Trophoblast cell (in vitro differentiated cells and primary cell): ENCODE measurements at regions not wholly inside any gene's neighbourhood (a gene's known extent, or its start where the extent isn't known, plus 50 kb on each side); places are given as distances from the start of the nearest gene placed in this dataset.

Source experiments
- DNase-seq, 2 donors: peaks; one replicate each; pipeline ENCODE4 v3.0.0-alpha.2; 2016
- H2AFZ ChIP-seq: 2 replicates; pipeline ENCODE4 v1.6.1; 2013; ENCODE audit warnings: low read length, moderate library complexity, mild to moderate bottlenecking; ENCODE audit not compliant: insufficient read depth, poor library complexity
- H2AK5ac ChIP-seq: 2 replicates; pipeline ENCODE4 v1.6.1; 2013; ENCODE audit warnings: mild to moderate bottlenecking, low read length
- H2BK120ac ChIP-seq: 2 replicates; pipeline ENCODE4 v1.6.1; 2013; ENCODE audit warnings: low read length, mild to moderate bottlenecking, moderate library complexity; ENCODE audit not compliant: insufficient read depth, poor library complexity
- H2BK12ac ChIP-seq: 2 replicates; pipeline ENCODE4 v1.6.1; 2013; ENCODE audit warnings: mild to moderate bottlenecking, low read length, moderate library complexity
- H2BK5ac ChIP-seq: 2 replicates; pipeline ENCODE4 v1.6.1; 2013; ENCODE audit warnings: low read length, low read depth, moderate library complexity, mild to moderate bottlenecking; ENCODE audit not compliant: poor library complexity
- H3K14ac ChIP-seq: 2 replicates; pipeline ENCODE4 v1.6.1; 2013; ENCODE audit warnings: mild to moderate bottlenecking, low read length
- H3K18ac ChIP-seq: 2 replicates; pipeline ENCODE4 v1.6.1; 2013; ENCODE audit warnings: mild to moderate bottlenecking, low read length
- H3K23ac ChIP-seq: 2 replicates; pipeline ENCODE4 v1.6.1; 2013; ENCODE audit warnings: low read length
- H3K27ac ChIP-seq: 2 replicates; pipeline ENCODE4 v1.5.1; 2013; ENCODE audit warnings: low read depth, mild to moderate bottlenecking, inconsistent platforms, low read length, moderate library complexity
- H3K27me3 ChIP-seq: 2 replicates; pipeline ENCODE4 v1.6.1; 2013; ENCODE audit warnings: inconsistent platforms, mild to moderate bottlenecking, low read length, moderate library complexity; ENCODE audit not compliant: insufficient read depth
- H3K36me3 ChIP-seq, 2 experiments: 1 replicate in 1 of 2; 2 replicates in 1 of 2; pipeline ENCODE4 v1.6.1; 2013; ENCODE audit warnings: low read length in 2 of 2, mild to moderate bottlenecking in 2 of 2, moderate library complexity in 1 of 2; ENCODE audit not compliant: insufficient read depth in 2 of 2, control insufficient read depth in 1 of 2
- H3K4ac ChIP-seq: 2 replicates; pipeline ENCODE4 v1.6.1; 2013; ENCODE audit warnings: low read depth, mild to moderate bottlenecking, low read length, moderate library complexity
- H3K4me1 ChIP-seq, 2 experiments: 1 replicate in 1 of 2; 2 replicates in 1 of 2; pipeline ENCODE4 v1.6.1; 2013; ENCODE audit warnings: low read length in 2 of 2, mild to moderate bottlenecking in 2 of 2, moderate library complexity in 1 of 2; ENCODE audit not compliant: insufficient read depth in 2 of 2, control insufficient read depth in 1 of 2
- H3K4me2 ChIP-seq: 2 replicates; pipeline ENCODE4 v1.6.1; 2013; ENCODE audit warnings: inconsistent platforms, mild to moderate bottlenecking, low read length, moderate library complexity
- H3K4me3 ChIP-seq: 2 replicates; pipeline ENCODE4 v1.5.1; 2013; ENCODE audit warnings: mild to moderate bottlenecking, low read depth, low read length, inconsistent platforms
- H3K79me1 ChIP-seq: one replicate; pipeline ENCODE4 v1.6.1; 2013; ENCODE audit warnings: low read length
- H3K79me2 ChIP-seq: 2 replicates; pipeline ENCODE4 v1.6.1; 2013; ENCODE audit warnings: low read length, mild to moderate bottlenecking; ENCODE audit not compliant: control insufficient read depth, insufficient read depth, poor library complexity
- H3K9ac ChIP-seq: 2 replicates; pipeline ENCODE4 v1.6.1; 2013; ENCODE audit warnings: mild to moderate bottlenecking, low read length
- H3K9me3 ChIP-seq: 2 replicates; pipeline ENCODE4 v1.6.1; 2013; ENCODE audit warnings: low read depth, mild to moderate bottlenecking, control low read depth, inconsistent platforms, low read length; ENCODE audit not compliant: insufficient read depth
- H4K12ac ChIP-seq: 2 replicates; pipeline ENCODE4 v1.6.1; 2013; ENCODE audit warnings: low read depth, mild to moderate bottlenecking, low read length, moderate library complexity
- H4K8ac ChIP-seq: 2 replicates; pipeline ENCODE4 v1.6.1; 2013; ENCODE audit warnings: low read depth, mild to moderate bottlenecking, low read length, moderate library complexity
- H4K91ac ChIP-seq: one replicate; pipeline ENCODE4 v1.6.1; 2013; ENCODE audit warnings: low read depth, mild to moderate bottlenecking, low read length, moderate library complexity
- WGBS: extraction: QIAGEN DNeasy Blood & Tissue Kit; methylation state at CpG from one replicate; pipeline ENCODE4 v1.1.7; 2013; ENCODE audit warnings: missing lambda C conversion rate; ENCODE audit not compliant: insufficient read length, insufficient coverage; ENCODE audit errors: extremely low coverage; 5-methylcytosine and 5-hydroxymethylcytosine counted together

GRCh38 chr2:184312970-184313369 lies 285.4 kb upstream of the ZNF804A start:
- Histone ChIP-seq H3K36me3 (no peaks in the 10 kb centered on the region), H3K4ac (no peak overlapping the region), H3K79me1 (no peaks in the 10 kb centered on the region), H4K8ac (no peak overlapping the region), H3K4me1 (no peaks in the 10 kb centered on the region), H2BK12ac (no peak overlapping the region), H2AFZ (no peak overlapping the region), H3K18ac (no peak overlapping the region), H3K9ac (no peak overlapping the region), H4K91ac (no peak overlapping the region), H3K4me3 (no peak overlapping the region), H3K14ac (no peak overlapping the region), H3K79me2 (no peaks in the 10 kb centered on the region), H2AK5ac (no peak overlapping the region), H4K12ac (no peak overlapping the region), H3K27ac (no peak overlapping the region), H3K9me3 (no peaks in the 10 kb centered on the region), H2BK120ac (no peak overlapping the region), H3K23ac (no peak overlapping the region), H3K4me2 (no peak overlapping the region), H2BK5ac (no peak overlapping the region), H3K27me3 (no peaks in the 10 kb centered on the region)
- DNase-seq, result no peak
- no CpG with 5 or more reads among the region's 7 CpGs for WGBS

GRCh38 chr2:184314829-184315228 lies 283.5 kb upstream of the ZNF804A start:
- Histone ChIP-seq H2BK5ac (no peak overlapping the region), H3K4me1 (no peaks in the 10 kb centered on the region), H2BK12ac (no peak overlapping the region), H3K9me3 (no peaks in the 10 kb centered on the region), H3K4me3 (no peak overlapping the region), H3K4me2 (no peak overlapping the region), H3K9ac (no peak overlapping the region), H3K79me2 (no peaks in the 10 kb centered on the region), H3K27ac (no peak overlapping the region), H2BK120ac (no peak overlapping the region), H3K36me3 (no peaks in the 10 kb centered on the region), H3K27me3 (no peaks in the 10 kb centered on the region), H3K79me1 (no peaks in the 10 kb centered on the region), H4K12ac (no peak overlapping the region), H4K91ac (no peak overlapping the region), H3K23ac (no peak overlapping the region), H2AFZ (no peak overlapping the region), H3K14ac (no peak overlapping the region), H3K18ac (no peak overlapping the region), H2AK5ac (no peak overlapping the region), H4K8ac (no peak overlapping the region), H3K4ac (no peak overlapping the region)
- no CpG with 5 or more reads among the region's 2 CpGs for WGBS
- no peak for DNase-seq

GRCh38 chr2:184316921-184317320 lies 281.4 kb upstream of the ZNF804A start:
- Histone ChIP-seq H3K14ac (no peak overlapping the region), H2BK5ac (no peak overlapping the region), H4K91ac (no peak overlapping the region), H2BK120ac (no peak overlapping the region), H4K8ac (no peak overlapping the region), H3K9me3 (no peaks in the 10 kb centered on the region), H3K4me3 (no peak overlapping the region), H3K79me1 (no peaks in the 10 kb centered on the region), H3K4me1 (no peaks in the 10 kb centered on the region), H3K27ac (no peak overlapping the region), H3K27me3 (no peaks in the 10 kb centered on the region), H3K23ac (no peak overlapping the region), H3K79me2 (no peaks in the 10 kb centered on the region), H3K9ac (no peak overlapping the region), H4K12ac (no peak overlapping the region), H2AFZ (no peak overlapping the region), H2BK12ac (no peak overlapping the region), H3K4me2 (no peak overlapping the region), H3K4ac (no peak overlapping the region), H3K36me3 (no peaks in the 10 kb centered on the region), H2AK5ac (no peak overlapping the region), H3K18ac (no peak overlapping the region)
- no CpG with 5 or more reads among the region's 2 CpGs for WGBS
- DNase-seq, result no peak

- Histone ChIP-seq H4K91ac (no peak overlapping the region), H3K4ac (no peak overlapping the region), H3K9me3 (no peaks in the 10 kb centered on the region), H3K23ac (no peak overlapping the region), H4K12ac (no peak overlapping the region), H2BK120ac (no peak overlapping the region), H2AK5ac (no peak overlapping the region), H3K36me3 (no peaks in the 10 kb centered on the region), H3K4me1 (no peaks in the 10 kb centered on the region), H2BK5ac (no peak overlapping the region), H3K14ac (no peak overlapping the region), H3K27ac (no peak overlapping the region), H3K9ac (no peak overlapping the region), H4K8ac (no peak overlapping the region), H2BK12ac (no peak overlapping the region), H3K18ac (no peak overlapping the region), H3K27me3 (no peaks in the 10 kb centered on the region), H3K79me1 (no peaks in the 10 kb centered on the region), H3K4me2 (no peak overlapping the region), H2AFZ (no peak overlapping the region), H3K79me2 (no peaks in the 10 kb centered on the region), H3K4me3 (no peak overlapping the region)
- DNase-seq, result no peak
- no CpG with 5 or more reads among the region's 3 CpGs for WGBS
Observed at GRCh38 chr2:184322615-184323014, 275.7 kb upstream of the ZNF804A start.
